ENCODE measurements at regions not wholly inside any gene's neighbourhood (a gene's known extent, or its start where the extent isn't known, plus 50 kb on each side); places are given as distances from the start of the nearest gene placed in this dataset.

- DNase-seq (ENCODE audit: low spot score), result no peak
Observed at GRCh38 chrX:45873781-45874180, 671.4 kb downstream of the ZNF674 start.

GRCh38 chrX:45872480-45872879, 671.8 kb upstream of the DIPK2B start:
- no peak for DNase-seq (ENCODE audit: low spot score)

- DNase-seq (ENCODE audit: low spot score), result no peak
Observed at GRCh38 chrX:45868425-45868824, 667.7 kb upstream of the DIPK2B start.

GRCh38 chrX:45862801-45863200, 662.1 kb upstream of the DIPK2B start:
- no peak for DNase-seq (ENCODE audit: low spot score)

GRCh38 chrX:45860450-45860849, 659.8 kb upstream of the DIPK2B start:
- no peak for DNase-seq (ENCODE audit: low spot score)

GRCh38 chrX:45859407-45859806, 658.7 kb upstream of the DIPK2B start:
- no peak for DNase-seq (ENCODE audit: low spot score)

- DNase-seq (ENCODE audit: low spot score), result no peak
Observed at GRCh38 chrX:45852884-45853283, 652.2 kb upstream of the DIPK2B start.

GRCh38 chrX:45851434-45851991, 650.8 kb upstream of the DIPK2B start:
- DNase-seq (ENCODE audit: low spot score), result no peak

GRCh38 chrX:45850775-45851433, 650.2 kb upstream of the DIPK2B start:
- DNase-seq (ENCODE audit: low spot score), result no peak

GRCh38 chrX:45850197-45850774, 649.6 kb upstream of the DIPK2B start:
- no peak for DNase-seq (ENCODE audit: low spot score)

- DNase-seq (ENCODE audit: low spot score), result no peak
Observed at GRCh38 chrX:45849261-45849862, 648.7 kb upstream of the DIPK2B start.

GRCh38 chrX:45847961-45848360, 647.3 kb upstream of the DIPK2B start:
- no peak for DNase-seq (ENCODE audit: low spot score)

- no peak for DNase-seq (ENCODE audit: low spot score)
Observed at GRCh38 chrX:45846328-45846727, 645.7 kb upstream of the DIPK2B start.

- DNase-seq (ENCODE audit: low spot score), result no peak
Observed at GRCh38 chrX:45845142-45845541, 644.5 kb upstream of the DIPK2B start.

GRCh38 chrX:45843518-45843917, 642.8 kb upstream of the DIPK2B start:
- no peak for DNase-seq (ENCODE audit: low spot score)

GRCh38 chrX:45842926-45843315, 642.2 kb upstream of the DIPK2B start:
- DNase-seq (ENCODE audit: low spot score), result no peak

GRCh38 chrX:45842207-45842925, 641.7 kb upstream of the DIPK2B start:
- DNase-seq (ENCODE audit: low spot score), result no peak

GRCh38 chrX:45840411-45840950, 639.8 kb upstream of the DIPK2B start:
- no peak for DNase-seq (ENCODE audit: low spot score)

- DNase-seq (ENCODE audit: low spot score), result no peak
Observed at GRCh38 chrX:45830343-45830742, 629.7 kb upstream of the DIPK2B start.

- no peak for DNase-seq (ENCODE audit: low spot score)
Observed at GRCh38 chrX:45824471-45824870, 623.8 kb upstream of the DIPK2B start.

GRCh38 chrX:45823536-45823935, 622.9 kb upstream of the DIPK2B start:
- no peak for DNase-seq (ENCODE audit: low spot score)

- no peak for DNase-seq (ENCODE audit: low spot score)
Observed at GRCh38 chrX:45822124-45822523, 621.4 kb upstream of the DIPK2B start.

Data from hematopoietic multipotent progenitor cell treated with erythropoietin and hydrocortisone succinate and interleukin-3 and kit ligand, for 17 days (in vitro differentiated cells).